CD8-positive, alpha-beta memory T cell (primary cell): ENCODE measurements at regions not wholly inside any gene's neighbourhood (a gene's known extent, or its start where the extent isn't known, plus 50 kb on each side); places are given as distances from the start of the nearest gene placed in this dataset.

ENCODE experiments used
- CTCF ChIA-PET: fragments of 350-600 bp; sonication (Branson Sonifier 250); formaldehyde crosslinking; loops from one replicate; lab custom pipeline; 2021; ENCODE audit warnings: antibody characterized with exemption; lab: Charles Lee
- POLR2A ChIA-PET: fragments of 350-600 bp; sonication (Branson Sonifier 250); formaldehyde crosslinking; loops from one replicate; lab custom pipeline; 2021; ENCODE audit warnings: antibody characterized with exemption; lab: Charles Lee
- DNase-seq, 5 donors: peaks; one replicate each; pipeline versions ENCODE4 v3.0.0 to v3.0.0-alpha.2; 2020 to 2022; ENCODE audit warnings: mixed read lengths in 1 of 5
- H3K27ac ChIP-seq: one replicate; pipeline ENCODE4 v1.7.0; 2013; ENCODE audit warnings: low read depth, mild to moderate bottlenecking, low read length, moderate library complexity
- H3K27me3 ChIP-seq: 2 replicates; pipeline ENCODE4 v1.7.0; 2013; ENCODE audit warnings: low read length, mild to moderate bottlenecking; ENCODE audit not compliant: insufficient read depth, poor library complexity, severe bottlenecking
- H3K36me3 ChIP-seq: 2 replicates; pipeline ENCODE4 v1.7.0; 2013; ENCODE audit warnings: mild to moderate bottlenecking, low read length, moderate library complexity; ENCODE audit not compliant: insufficient read depth
- H3K4me1 ChIP-seq: 2 replicates; pipeline ENCODE4 v1.7.0; 2013; ENCODE audit warnings: mild to moderate bottlenecking, low read length, moderate library complexity; ENCODE audit not compliant: insufficient read depth
- H3K4me3 ChIP-seq: 2 replicates; pipeline ENCODE4 v1.7.0; 2013; ENCODE audit warnings: mild to moderate bottlenecking, low read length
- H3K9me3 ChIP-seq: 2 replicates; pipeline ENCODE4 v1.7.0; 2013; ENCODE audit warnings: mild to moderate bottlenecking, low read length
- H3K27ac Mint-ChIP-seq, 8 donors: one replicate each; pipeline ENCODE4 v1.8.0; 2020 to 2021; ENCODE audit warnings: mixed read lengths in 8 of 8, mild to moderate bottlenecking in 6 of 8, inconsistent platforms in 3 of 8, moderate library complexity in 3 of 8
- H3K27me3 Mint-ChIP-seq, 2 donors: one replicate each; pipeline ENCODE4 v1.8.0; 2020 to 2021; ENCODE audit warnings: mixed read lengths in 2 of 2, mild to moderate bottlenecking in 1 of 2, moderate library complexity in 1 of 2
- H3K36me3 Mint-ChIP-seq, 3 donors: one replicate each; pipeline ENCODE4 v1.8.0; 2020 to 2021; ENCODE audit warnings: mixed read lengths in 3 of 3, inconsistent platforms in 1 of 3, mild to moderate bottlenecking in 1 of 3
- H3K4me1 Mint-ChIP-seq, 3 donors: one replicate each; pipeline ENCODE4 v1.8.0; 2020 to 2021; ENCODE audit warnings: mixed read lengths in 3 of 3, inconsistent platforms in 1 of 3, mild to moderate bottlenecking in 1 of 3
- H3K4me3 Mint-ChIP-seq, 7 donors: one replicate each; pipeline ENCODE4 v1.8.0; 2020 to 2021; ENCODE audit warnings: mixed read lengths in 7 of 7, mild to moderate bottlenecking in 6 of 7, moderate library complexity in 4 of 7, inconsistent platforms in 2 of 7
- H3K9me3 Mint-ChIP-seq, 5 donors: one replicate each; pipeline ENCODE4 v1.8.0; 2020 to 2022; ENCODE audit warnings: mixed read lengths in 5 of 5, mild to moderate bottlenecking in 3 of 5, moderate library complexity in 2 of 5, inconsistent platforms in 1 of 5

DNA sequence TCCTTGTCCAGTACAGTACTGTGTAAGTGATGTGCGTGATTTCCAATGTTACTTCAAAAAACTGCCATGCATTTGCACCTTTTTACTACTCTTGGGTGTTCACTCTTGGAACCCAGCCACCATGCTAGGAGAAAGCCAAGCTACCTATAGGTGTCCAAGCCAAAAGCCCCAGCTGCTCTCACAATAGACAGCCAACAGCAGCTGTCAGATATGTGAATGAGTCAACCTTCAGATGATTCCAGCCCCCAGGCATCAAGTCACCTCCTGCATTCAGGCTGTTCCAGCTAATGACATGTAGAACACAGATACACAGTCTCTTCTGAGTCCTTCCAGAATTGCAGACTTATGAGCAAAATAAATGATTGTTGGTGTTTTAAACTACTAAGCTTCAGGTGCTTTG, 417.7 kb upstream of the TGFBR2 start:
- ChIA-PET POLR2A (no interaction called here), CTCF (interaction anchor here (1.3 kb wide), 2 partner anchors 9 to 11 kb away, joined by 6 to 8 read pairs; no protein-coding TSS in a partner anchor)
- H3K9me3 ChIP-seq = no peaks in the 10 kb centered on the region
- Mint-ChIP-seq H3K36me3 (no peaks in the 10 kb centered on the region), H3K27ac (no peak overlapping the region), H3K4me3 (peak overlapping the region in 1 of 7 donors; percentile 41), H3K4me1 (no peaks in the 10 kb centered on the region), H3K9me3 (no peaks in the 10 kb centered on the region), H3K27me3 (peaks cover 7 to 38% of the 10 kb centered on the region in 2 donors)
- no peaks in the 10 kb centered on the region for H3K27me3 ChIP-seq
- H3K36me3 ChIP-seq = no peaks in the 10 kb centered on the region
- no peaks in the 10 kb centered on the region for H3K4me1 ChIP-seq
- no peak for DNase-seq
- H3K4me3 ChIP-seq = no peak overlapping the region
- no peak overlapping the region for H3K27ac ChIP-seq

DNA sequence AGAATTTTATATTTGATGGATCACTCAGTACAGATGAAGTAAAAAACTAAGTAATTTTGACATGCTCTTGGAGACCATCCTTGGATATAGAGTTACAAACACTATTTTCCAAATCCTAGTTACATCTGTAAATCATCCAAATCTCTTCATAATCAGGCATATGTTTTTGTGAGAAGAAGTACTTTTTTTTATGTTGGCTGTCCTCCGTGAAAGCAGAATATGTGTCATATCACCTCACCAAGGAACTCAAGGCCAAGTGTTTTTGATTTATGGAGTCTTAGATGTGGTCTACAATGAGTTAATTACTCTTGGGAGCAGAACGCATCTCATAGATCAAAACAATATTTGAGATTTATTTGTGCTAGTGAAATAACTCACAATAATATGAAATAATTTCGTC, 416.5 kb upstream of the TGFBR2 start:
- H3K27me3 ChIP-seq = no peaks in the 10 kb centered on the region
- Mint-ChIP-seq H3K4me1 (no peaks in the 10 kb centered on the region), H3K27me3 (peaks cover 7 to 31% of the 10 kb centered on the region in 2 donors), H3K9me3 (no peaks in the 10 kb centered on the region), H3K4me3 (no peak overlapping the region), H3K27ac (no peak overlapping the region), H3K36me3 (no peaks in the 10 kb centered on the region)
- no peaks in the 10 kb centered on the region for H3K36me3 ChIP-seq
- H3K27ac ChIP-seq = no peak overlapping the region
- H3K4me3 ChIP-seq = no peak overlapping the region
- ChIA-PET CTCF (no interaction called here), POLR2A (no interaction called here)
- DNase-seq = no peak
- no peaks in the 10 kb centered on the region for H3K4me1 ChIP-seq
- H3K9me3 ChIP-seq = no peaks in the 10 kb centered on the region

DNA sequence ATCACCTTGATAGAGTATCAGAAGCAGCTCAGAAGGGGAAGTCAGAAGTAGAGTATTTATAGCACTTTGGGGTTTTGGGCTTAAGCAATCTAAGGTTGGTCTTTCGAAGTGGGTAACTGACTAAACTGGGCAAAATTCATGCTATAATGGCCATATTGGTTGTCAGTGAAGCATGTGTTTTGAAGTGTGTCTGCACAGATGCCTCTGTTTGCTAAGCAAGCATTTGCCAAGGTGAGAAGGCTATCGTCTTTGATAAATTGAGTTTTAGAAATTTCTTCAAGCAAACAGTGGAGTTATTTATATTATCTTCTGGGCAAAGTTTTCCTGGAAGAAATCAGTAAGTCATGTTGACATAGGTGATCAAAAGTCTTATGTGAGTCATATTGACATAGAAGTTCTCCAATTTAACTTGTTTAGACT, 412.8 kb upstream of the TGFBR2 start:
- Histone ChIP-seq H3K4me1 (no peaks in the 10 kb centered on the region), H3K27me3 (no peaks in the 10 kb centered on the region), H3K9me3 (no peaks in the 10 kb centered on the region), H3K27ac (no peak overlapping the region), H3K36me3 (no peaks in the 10 kb centered on the region), H3K4me3 (no peak overlapping the region)
- ChIA-PET CTCF (no interaction called here), POLR2A (no interaction called here)
- peaks cover 2 to 13% of the 10 kb centered on the region in 2 donors for H3K27me3 Mint-ChIP-seq
- no peaks in the 10 kb centered on the region for H3K4me1 Mint-ChIP-seq
- no peak overlapping the region for H3K4me3 Mint-ChIP-seq
- H3K36me3 Mint-ChIP-seq = no peaks in the 10 kb centered on the region
- H3K9me3 Mint-ChIP-seq = no peaks in the 10 kb centered on the region
- no peak for DNase-seq
- no peak overlapping the region for H3K27ac Mint-ChIP-seq

DNA sequence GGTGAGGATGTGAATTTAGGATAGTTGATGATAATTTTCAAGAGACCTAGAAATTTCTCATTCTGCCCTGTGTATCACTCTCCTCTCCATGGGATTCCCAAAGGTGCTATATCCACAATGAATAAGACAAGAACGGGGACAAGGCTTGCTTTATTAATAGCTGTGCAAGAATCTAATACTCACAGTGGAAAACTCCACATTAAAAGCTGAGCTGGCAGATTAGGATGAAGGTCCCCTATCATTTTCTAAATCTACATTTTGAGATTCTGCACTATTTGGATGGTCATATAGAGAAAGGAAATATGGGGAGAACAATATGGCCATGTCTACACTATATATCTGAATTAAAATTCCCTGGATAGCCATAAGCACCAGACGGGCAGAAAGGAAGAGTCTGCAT, 411.0 kb upstream of the TGFBR2 start:
- no peaks in the 10 kb centered on the region for H3K9me3 Mint-ChIP-seq
- no peak overlapping the region for H3K27ac Mint-ChIP-seq
- H3K4me3 ChIP-seq = no peak overlapping the region
- H3K27ac ChIP-seq = no peak overlapping the region
- H3K36me3 ChIP-seq = no peaks in the 10 kb centered on the region
- H3K4me3 Mint-ChIP-seq = no peak overlapping the region
- ChIA-PET POLR2A (no interaction called here), CTCF (interaction anchor here (1.9 kb wide), 1 partner anchor 152 kb away, joined by 5 read pairs; no protein-coding TSS in a partner anchor)
- no peaks in the 10 kb centered on the region for H3K4me1 ChIP-seq
- no peaks in the 10 kb centered on the region for H3K9me3 ChIP-seq
- H3K27me3 ChIP-seq = no peaks in the 10 kb centered on the region
- peaks cover 1 to 4% of the 10 kb centered on the region in 2 donors for H3K27me3 Mint-ChIP-seq
- DNase-seq = no peak
- H3K4me1 Mint-ChIP-seq = no peaks in the 10 kb centered on the region
- no peaks in the 10 kb centered on the region for H3K36me3 Mint-ChIP-seq

DNA sequence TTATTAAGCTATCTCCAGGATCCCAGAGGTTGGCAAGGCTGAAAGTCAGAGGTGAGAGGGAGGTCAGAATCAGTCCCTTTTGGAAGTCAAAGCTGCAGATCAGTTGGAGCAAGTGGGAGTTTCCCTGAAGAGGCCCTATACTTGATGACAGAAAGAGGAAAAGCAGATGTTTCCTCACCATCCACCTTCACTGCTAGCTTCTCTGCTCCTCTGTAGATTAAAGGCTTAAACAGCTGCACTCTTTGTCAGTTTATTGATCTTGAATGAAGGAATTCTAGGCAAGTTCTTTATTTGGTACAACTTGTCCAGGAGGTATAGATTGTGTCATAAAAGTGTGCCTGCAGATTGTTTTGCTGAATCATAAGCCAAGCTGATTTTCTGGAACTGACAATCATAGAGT, 408.2 kb upstream of the TGFBR2 start:
- H3K9me3 Mint-ChIP-seq = no peaks in the 10 kb centered on the region
- ChIA-PET CTCF (interaction anchor here (0.8 to 3.2 kb wide), 12 partner anchors 9 to 499 kb away, joined by 3 to 12 read pairs (median 4); no protein-coding TSS in a partner anchor), POLR2A (no interaction called here)
- Histone ChIP-seq H3K4me3 (no peak overlapping the region), H3K27ac (no peak overlapping the region), H3K4me1 (no peaks in the 10 kb centered on the region), H3K9me3 (no peaks in the 10 kb centered on the region), H3K27me3 (no peaks in the 10 kb centered on the region), H3K36me3 (no peaks in the 10 kb centered on the region)
- no peaks in the 10 kb centered on the region for H3K36me3 Mint-ChIP-seq
- H3K4me1 Mint-ChIP-seq = no peaks in the 10 kb centered on the region
- DNase-seq = no peak
- peaks cover 0 to 3% of the 10 kb centered on the region in 2 donors for H3K27me3 Mint-ChIP-seq
- H3K4me3 Mint-ChIP-seq = no peak overlapping the region
- H3K27ac Mint-ChIP-seq = no peak overlapping the region

DNA sequence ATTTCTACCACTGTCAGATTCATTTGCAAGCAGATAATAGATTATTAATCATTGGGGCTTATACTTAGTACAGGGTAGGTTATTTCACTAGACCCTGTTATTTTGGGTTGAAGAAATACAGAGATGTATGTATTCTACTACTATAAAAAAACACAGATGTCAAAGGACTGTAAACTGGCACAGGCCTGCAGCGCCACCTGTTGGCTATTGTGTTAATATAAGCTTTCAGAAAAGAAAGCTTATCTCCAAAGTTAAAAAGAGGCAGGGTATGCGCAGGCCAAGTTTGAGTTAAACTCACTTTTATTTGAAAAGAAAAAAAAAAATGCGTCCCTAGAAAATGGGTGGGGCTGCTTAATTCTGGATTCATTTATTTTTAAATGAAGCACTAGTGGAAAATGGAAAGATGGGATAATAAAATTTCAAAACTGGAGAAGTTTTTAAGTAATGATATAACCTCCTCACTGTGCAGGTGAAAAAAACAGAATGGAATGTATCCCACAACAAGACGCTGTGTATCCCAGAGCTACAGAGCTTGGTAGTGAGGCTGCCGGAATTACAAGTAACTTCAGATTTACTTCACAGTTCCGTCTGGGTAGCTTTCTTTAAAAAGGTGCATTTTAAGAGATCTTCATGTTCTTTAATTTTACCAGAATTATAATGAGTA, 407.2 kb upstream of the TGFBR2 start:
- no peaks in the 10 kb centered on the region for H3K4me1 ChIP-seq
- no peaks in the 10 kb centered on the region for H3K9me3 Mint-ChIP-seq
- peak; percentile 18 to 63 (median 45) for DNase-seq
- H3K27ac Mint-ChIP-seq = no peak overlapping the region
- H3K27ac ChIP-seq = no peak overlapping the region
- ChIA-PET CTCF (interaction anchor here (0.6 to 3.2 kb wide), 21 partner anchors 8 to 504 kb away, joined by 3 to 12 read pairs (median 3); partner anchors contain the start of gene TGFBR2), POLR2A (no interaction called here)
- H3K9me3 ChIP-seq = no peaks in the 10 kb centered on the region
- H3K36me3 ChIP-seq = no peaks in the 10 kb centered on the region
- H3K4me3 Mint-ChIP-seq = no peak overlapping the region
- no peaks in the 10 kb centered on the region for H3K4me1 Mint-ChIP-seq
- no peak overlapping the region for H3K4me3 ChIP-seq
- H3K27me3 ChIP-seq = no peaks in the 10 kb centered on the region
- no peaks in the 10 kb centered on the region for H3K36me3 Mint-ChIP-seq
- peaks cover 0 to 3% of the 10 kb centered on the region in 2 donors for H3K27me3 Mint-ChIP-seq

DNA sequence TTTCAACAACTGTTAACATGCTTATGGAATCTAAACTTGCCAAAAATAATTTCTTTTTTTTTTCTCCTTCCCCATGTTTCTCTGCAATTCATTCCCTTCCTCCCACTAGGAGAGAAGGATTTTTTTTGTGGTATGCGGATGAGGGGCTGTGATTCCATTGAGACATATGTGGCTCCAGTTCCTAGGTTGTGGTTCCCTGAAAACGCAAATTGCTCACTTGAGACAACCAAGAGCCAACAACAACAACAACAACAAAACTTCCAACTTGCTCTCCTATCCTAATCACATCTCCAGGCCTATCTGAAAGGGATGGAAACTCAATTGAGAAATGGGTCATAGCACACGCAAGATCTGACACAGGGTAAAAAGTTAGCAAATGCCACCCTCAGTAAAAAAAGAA, 406.5 kb upstream of the TGFBR2 start:
- Mint-ChIP-seq H3K27me3 (peaks cover 0 to 3% of the 10 kb centered on the region in 2 donors), H3K9me3 (no peaks in the 10 kb centered on the region), H3K27ac (no peak overlapping the region), H3K4me1 (no peaks in the 10 kb centered on the region), H3K36me3 (no peaks in the 10 kb centered on the region), H3K4me3 (no peak overlapping the region)
- Histone ChIP-seq H3K36me3 (no peaks in the 10 kb centered on the region), H3K27ac (no peak overlapping the region), H3K4me1 (no peaks in the 10 kb centered on the region), H3K4me3 (no peak overlapping the region), H3K9me3 (no peaks in the 10 kb centered on the region), H3K27me3 (no peaks in the 10 kb centered on the region)
- CTCF ChIA-PET = interaction anchor here (0.7 to 3.2 kb wide), 9 partner anchors 11 to 503 kb away, joined by 3 to 12 read pairs (median 6); no protein-coding TSS in a partner anchor
- POLR2A ChIA-PET = no interaction called here
- DNase-seq = no peak

DNA sequence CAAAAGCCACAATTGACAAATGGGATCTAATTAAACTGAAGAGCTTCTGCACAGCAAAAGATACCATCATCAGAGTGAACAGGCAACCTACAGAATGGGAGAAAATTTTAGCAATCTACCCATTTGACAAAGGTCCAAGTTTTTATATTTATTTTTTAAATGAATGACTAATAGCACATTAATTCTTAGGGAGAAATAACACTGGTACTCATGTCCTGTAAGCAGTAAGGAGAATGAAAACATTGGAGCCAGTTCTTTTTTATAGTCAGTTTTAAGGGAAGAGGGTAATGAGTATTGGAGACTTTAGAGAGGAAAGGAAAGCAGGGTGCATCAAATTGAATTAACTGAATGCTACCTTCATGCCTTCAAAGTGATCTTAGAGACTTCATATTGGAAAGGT, 404.7 kb upstream of the TGFBR2 start:
- peaks cover 0 to 3% of the 10 kb centered on the region in 2 donors for H3K27me3 Mint-ChIP-seq
- H3K27ac Mint-ChIP-seq = no peak overlapping the region
- no peaks in the 10 kb centered on the region for H3K9me3 ChIP-seq
- no peaks in the 10 kb centered on the region for H3K27me3 ChIP-seq
- H3K4me1 ChIP-seq = peaks cover 3% of the 10 kb centered on the region
- ChIA-PET CTCF (no interaction called here), POLR2A (no interaction called here)
- H3K36me3 Mint-ChIP-seq = no peaks in the 10 kb centered on the region
- H3K9me3 Mint-ChIP-seq = no peaks in the 10 kb centered on the region
- H3K4me3 Mint-ChIP-seq = no peak overlapping the region
- no peak overlapping the region for H3K27ac ChIP-seq
- H3K4me3 ChIP-seq = no peak overlapping the region
- no peak for DNase-seq
- H3K36me3 ChIP-seq = no peaks in the 10 kb centered on the region
- H3K4me1 Mint-ChIP-seq = peaks cover 7 to 13% (median 7%) of the 10 kb centered on the region in 3 donors
